Fibroblast of lung (primary cell): ENCODE measurements at regions not wholly inside any gene's neighbourhood (a gene's known extent, or its start where the extent isn't known, plus 50 kb on each side); places are given as distances from the start of the nearest gene placed in this dataset.

ENCODE experiments used
- DNase-seq, 2 donors: peaks; one replicate each; pipeline versions ENCODE4 v3.0.0 to v3.0.0-alpha.2; 2010; ENCODE audit warnings: low read depth in 2 of 2
- H2AFZ ChIP-seq: 2 replicates; pipeline ENCODE4 v1.5.1; 2012; ENCODE audit warnings: low read length, control low read depth, inconsistent platforms
- H3K27ac ChIP-seq: 2 replicates; pipeline ENCODE4 v1.5.1; 2011; ENCODE audit warnings: low read length, control low read depth; ENCODE audit not compliant: insufficient read depth
- H3K27me3 ChIP-seq: 2 replicates; pipeline ENCODE4 v1.5.1; 2011; ENCODE audit warnings: mild to moderate bottlenecking, low read length; ENCODE audit not compliant: control insufficient read depth, insufficient read depth
- H3K36me3 ChIP-seq: 2 replicates; pipeline ENCODE4 v1.5.1; 2011; ENCODE audit warnings: low read length; ENCODE audit not compliant: control insufficient read depth, insufficient read depth
- H3K4me1 ChIP-seq: 2 replicates; pipeline ENCODE4 v1.5.1; 2011; ENCODE audit warnings: low read length; ENCODE audit not compliant: control insufficient read depth, insufficient read depth; ENCODE audit errors: extremely low read depth
- H3K4me2 ChIP-seq: 2 replicates; pipeline ENCODE4 v1.5.1; 2011; ENCODE audit warnings: low read length, control low read depth; ENCODE audit not compliant: insufficient read depth; ENCODE audit errors: extremely low read depth
- H3K4me3 ChIP-seq, 4 experiments: fragments of 200-600 bp in 1 of 4; sonication (generic) in 1 of 4; replicated peaks in 1 of 4; 2 replicates each; pipeline ENCODE4 v1.5.1; 2011 to 2016; ENCODE audit warnings: low read length in 4 of 4, low read depth in 3 of 4, mild to moderate bottlenecking in 3 of 4, control low read depth in 2 of 4, inconsistent platforms in 1 of 4, mixed read lengths in 1 of 4; ENCODE audit not compliant: insufficient read depth in 1 of 4; ENCODE audit errors: control extremely low read depth in 1 of 4
- H3K79me2 ChIP-seq: 2 replicates; pipeline ENCODE4 v1.5.1; 2012; ENCODE audit warnings: mild to moderate bottlenecking, low read length, inconsistent platforms; ENCODE audit not compliant: control insufficient read depth, insufficient read depth
- H3K9ac ChIP-seq: 2 replicates; pipeline ENCODE4 v1.5.1; 2011; ENCODE audit warnings: mild to moderate bottlenecking, low read length, control low read depth; ENCODE audit not compliant: insufficient read depth
- H3K9me3 ChIP-seq: 2 replicates; pipeline ENCODE4 v1.5.1; 2012; ENCODE audit warnings: low read depth, low read length; ENCODE audit not compliant: control insufficient read depth, insufficient read depth
- H4K20me1 ChIP-seq: 2 replicates; pipeline ENCODE4 v1.5.1; 2011; ENCODE audit warnings: low read length; ENCODE audit not compliant: control insufficient read depth, insufficient read depth; ENCODE audit errors: extremely low read depth
- EZH2 ChIP-seq: IDR thresholded peaks from 2 replicates; pipeline ENCODE4 v1.5.1; 2012; ENCODE audit warnings: low read length, control low read depth, mild to moderate bottlenecking; ENCODE audit errors: missing control alignments
- TF ChIP-seq, protein P1 (sequence below), 2 donors: IDR thresholded peaks in 1 of 2; conservative IDR thresholded peaks in 1 of 2; 1 replicate in 1 of 2; 2 replicates in 1 of 2; pipeline ENCODE4 v1.5.1; 2011 to 2012; ENCODE audit warnings: low read length in 2 of 2, control low read depth in 1 of 2, inconsistent platforms in 1 of 2, low read depth in 1 of 2, mild to moderate bottlenecking in 1 of 2

DNA sequence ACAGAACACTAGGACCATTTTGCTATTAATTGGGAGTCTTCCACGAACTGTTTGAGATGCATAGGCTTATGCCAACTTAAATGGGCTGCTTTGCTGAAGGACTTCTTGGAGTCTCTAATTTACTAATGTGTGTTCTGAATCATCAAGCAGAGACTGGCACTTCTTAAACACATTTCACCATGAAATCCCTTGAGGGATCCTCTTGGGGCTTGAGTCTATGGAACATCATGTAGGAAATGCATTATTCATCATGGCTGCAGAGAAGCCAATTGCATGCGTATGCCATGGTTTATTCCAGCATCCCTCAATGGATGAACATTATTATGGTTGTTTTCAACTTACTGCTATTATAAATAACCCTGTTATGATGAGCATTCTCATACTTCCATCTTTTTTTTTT lies 73.4 kb downstream of the FGD2 start:
- Histone ChIP-seq H2AFZ (no peak overlapping the region), H3K9ac (no peak overlapping the region), H4K20me1 (no peaks in the 10 kb centered on the region), H3K4me2 (no peak overlapping the region), H3K4me1 (peaks cover 9% of the 10 kb centered on the region), H3K9me3 (no peaks in the 10 kb centered on the region), H3K27me3 (no peaks in the 10 kb centered on the region), H3K4me3 (no peak overlapping the region), H3K27ac (no peak overlapping the region), H3K79me2 (no peaks in the 10 kb centered on the region), H3K36me3 (no peaks in the 10 kb centered on the region)
- DNase-seq = no peak
- TF ChIP-seq, protein P1, sequence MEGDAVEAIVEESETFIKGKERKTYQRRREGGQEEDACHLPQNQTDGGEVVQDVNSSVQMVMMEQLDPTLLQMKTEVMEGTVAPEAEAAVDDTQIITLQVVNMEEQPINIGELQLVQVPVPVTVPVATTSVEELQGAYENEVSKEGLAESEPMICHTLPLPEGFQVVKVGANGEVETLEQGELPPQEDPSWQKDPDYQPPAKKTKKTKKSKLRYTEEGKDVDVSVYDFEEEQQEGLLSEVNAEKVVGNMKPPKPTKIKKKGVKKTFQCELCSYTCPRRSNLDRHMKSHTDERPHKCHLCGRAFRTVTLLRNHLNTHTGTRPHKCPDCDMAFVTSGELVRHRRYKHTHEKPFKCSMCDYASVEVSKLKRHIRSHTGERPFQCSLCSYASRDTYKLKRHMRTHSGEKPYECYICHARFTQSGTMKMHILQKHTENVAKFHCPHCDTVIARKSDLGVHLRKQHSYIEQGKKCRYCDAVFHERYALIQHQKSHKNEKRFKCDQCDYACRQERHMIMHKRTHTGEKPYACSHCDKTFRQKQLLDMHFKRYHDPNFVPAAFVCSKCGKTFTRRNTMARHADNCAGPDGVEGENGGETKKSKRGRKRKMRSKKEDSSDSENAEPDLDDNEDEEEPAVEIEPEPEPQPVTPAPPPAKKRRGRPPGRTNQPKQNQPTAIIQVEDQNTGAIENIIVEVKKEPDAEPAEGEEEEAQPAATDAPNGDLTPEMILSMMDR (conservative IDR thresholded peaks at IDR 0.05 in 1 of 2, IDR thresholded peaks at IDR 0.05 in 1 of 2; ENCODE audit: low read depth in 1 of 2, low read length in 2 of 2) = no peak

DNA sequence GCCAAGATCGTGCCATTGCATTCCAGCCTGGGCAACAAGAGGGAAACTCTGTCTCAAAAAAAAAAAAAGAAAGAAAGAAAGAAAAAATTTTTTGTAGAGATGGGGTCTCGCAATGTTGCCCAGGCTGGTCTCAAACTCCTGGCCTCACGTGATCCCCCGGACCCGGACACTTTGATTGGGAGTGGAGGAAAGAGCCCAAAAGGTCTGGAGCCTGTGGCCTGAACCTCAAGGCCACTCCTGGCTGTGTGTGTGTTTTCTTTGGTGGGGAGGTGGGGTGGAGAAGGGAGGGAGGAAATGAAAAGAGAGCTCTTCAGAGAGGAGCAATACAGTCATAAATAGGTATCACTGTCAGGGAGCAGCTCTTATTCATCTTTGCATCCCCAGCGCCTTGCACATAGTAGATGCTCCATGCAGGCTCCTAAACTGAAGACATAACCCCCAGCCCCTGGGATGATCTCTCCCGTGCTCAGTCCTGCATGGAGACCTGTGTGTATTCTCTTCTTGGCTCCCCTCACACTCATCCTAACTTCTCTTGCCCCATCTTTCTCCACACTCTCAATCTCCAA lies 75.7 kb downstream of the FGD2 start:
- no peaks in the 10 kb centered on the region for H3K9me3 ChIP-seq
- H3K27me3 ChIP-seq = no peaks in the 10 kb centered on the region
- no peak overlapping the region for H2AFZ ChIP-seq
- no peaks in the 10 kb centered on the region for H3K36me3 ChIP-seq
- H3K79me2 ChIP-seq = no peaks in the 10 kb centered on the region
- no peak overlapping the region for H3K27ac ChIP-seq
- H3K4me3 ChIP-seq = no peak overlapping the region
- H4K20me1 ChIP-seq = no peaks in the 10 kb centered on the region
- no peak overlapping the region for H3K4me2 ChIP-seq
- TF ChIP-seq EZH2 = no peak
- TF ChIP-seq, protein P1 (conservative IDR thresholded peaks at IDR 0.05 in 1 of 2, IDR thresholded peaks at IDR 0.05 in 1 of 2; ENCODE audit: low read depth in 1 of 2, low read length in 2 of 2) = no peak
- no peak for DNase-seq
- peaks cover 9% of the 10 kb centered on the region for H3K4me1 ChIP-seq
- H3K9ac ChIP-seq = no peak overlapping the region

GRCh38 chr6:37082390-37083130 lies 77.1 kb downstream of the FGD2 start:
- no peak overlapping the region for H3K27ac ChIP-seq
- peaks cover 2% of the 10 kb centered on the region for H3K4me1 ChIP-seq
- H3K4me3 ChIP-seq = no peak overlapping the region
- H4K20me1 ChIP-seq = no peaks in the 10 kb centered on the region
- no peaks in the 10 kb centered on the region for H3K9me3 ChIP-seq
- TF ChIP-seq EZH2 = no peak
- H2AFZ ChIP-seq = no peak overlapping the region
- H3K36me3 ChIP-seq = no peaks in the 10 kb centered on the region
- no peak overlapping the region for H3K4me2 ChIP-seq
- no peaks in the 10 kb centered on the region for H3K79me2 ChIP-seq
- H3K27me3 ChIP-seq = no peaks in the 10 kb centered on the region
- no peak overlapping the region for H3K9ac ChIP-seq
- DNase-seq = no peak
